ENCODE measurements at regions not wholly inside any gene's neighbourhood (a gene's known extent, or its start where the extent isn't known, plus 50 kb on each side); places are given as distances from the start of the nearest gene placed in this dataset.

DNA sequence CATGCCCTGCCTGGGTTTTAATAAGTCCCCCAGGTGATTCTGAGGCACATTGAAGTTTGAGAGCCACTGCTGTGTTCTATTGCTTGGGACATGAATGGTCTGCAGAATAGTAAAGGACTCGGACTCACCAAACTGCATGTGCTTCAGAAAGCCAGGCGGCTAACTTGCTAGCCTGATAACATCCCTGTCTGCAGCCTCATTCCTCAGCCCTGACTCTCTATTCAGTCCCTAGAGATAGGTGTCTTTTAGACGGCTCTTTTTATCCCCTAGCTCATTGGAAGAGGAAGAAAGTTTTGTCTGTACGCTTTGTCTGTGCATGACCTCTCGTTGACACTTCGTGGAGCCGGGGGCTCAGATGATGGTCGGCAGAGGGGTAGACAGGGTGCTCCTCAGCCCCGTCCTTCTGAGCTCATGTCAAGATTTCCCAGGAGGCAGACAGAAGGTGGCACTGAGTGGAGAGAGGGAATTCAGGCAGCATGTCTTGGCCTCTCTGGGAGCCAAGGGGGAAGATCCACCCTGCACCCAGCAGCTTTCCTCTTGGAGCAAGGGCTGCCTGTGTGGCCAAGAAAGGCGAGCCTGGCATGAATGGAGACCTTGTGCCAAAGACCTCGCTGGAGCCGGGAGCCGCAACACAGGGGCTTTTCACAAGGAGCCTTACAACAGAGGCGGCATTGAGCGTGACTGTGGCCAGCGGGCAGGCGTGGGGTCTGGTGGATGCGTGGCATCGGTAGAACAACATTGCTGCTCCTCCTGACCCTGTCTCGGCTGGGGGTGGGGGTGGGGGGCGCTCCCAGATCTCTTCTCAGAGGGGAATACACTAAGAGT, 51.1 kb upstream of the PODXL start:
- TF ChIP-seq CTCF (IDR thresholded peaks at IDR 0.05): no peak
- intact Hi-C loops (cut with DNase I): no loop called here
- no peaks in the 10 kb centered on the region for H3K4me1 ChIP-seq
- H3K27ac ChIP-seq: no peak overlapping the region
- no peaks in the 10 kb centered on the region for H3K36me3 ChIP-seq
- no peaks in the 10 kb centered on the region for H3K9me3 ChIP-seq
- DNase-seq (ENCODE audit: low spot score in 2 of 2): no peak
- no peak overlapping the region for H3K4me3 ChIP-seq
- H3K27me3 ChIP-seq: no peaks in the 10 kb centered on the region

DNA sequence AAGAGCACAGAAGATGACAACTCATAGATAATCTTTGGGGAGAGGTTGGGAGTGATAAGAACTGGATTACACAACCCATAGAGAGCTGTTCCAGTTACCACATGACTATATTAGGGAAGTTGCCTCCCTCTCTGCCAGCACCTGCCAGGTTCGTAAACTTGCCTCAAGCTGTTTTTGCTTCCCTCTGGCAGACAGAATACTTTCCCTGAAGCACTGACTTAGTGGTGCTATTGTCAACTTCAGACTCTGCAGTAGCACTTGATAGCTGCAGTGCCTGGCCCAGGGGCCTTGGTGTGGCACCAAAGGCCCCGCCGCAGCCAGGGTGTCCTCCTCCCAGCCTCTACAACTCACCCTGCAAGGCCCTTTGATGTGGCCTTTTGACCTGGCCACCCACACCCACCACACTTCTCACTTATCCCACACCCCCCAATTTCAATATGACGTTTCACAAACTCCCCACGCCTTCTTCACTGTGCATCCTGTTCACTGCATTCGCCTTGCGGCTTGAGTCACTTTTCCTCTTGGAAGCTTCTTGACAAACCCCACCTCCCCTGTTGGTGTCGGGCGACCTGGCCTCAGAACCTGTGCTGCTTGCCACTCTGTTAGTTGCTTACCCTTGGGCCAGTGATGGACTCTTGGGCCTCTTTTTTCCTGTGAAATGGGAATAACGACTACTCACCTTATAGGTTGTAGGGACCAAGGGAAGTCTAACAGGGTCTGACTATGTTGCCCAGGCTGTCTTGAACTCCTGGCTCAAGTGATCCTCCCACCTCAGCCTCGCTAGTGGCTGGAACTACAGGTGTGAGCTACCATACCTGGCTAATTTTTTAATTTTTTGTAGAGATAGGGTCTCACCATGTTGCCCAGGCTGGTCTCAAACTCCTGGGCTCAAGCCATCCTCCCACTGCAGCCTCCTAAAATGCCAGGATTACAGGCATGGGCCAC, 50.2 kb upstream of the PODXL start:
- Histone ChIP-seq H3K27me3 (no peaks in the 10 kb centered on the region), H3K36me3 (no peaks in the 10 kb centered on the region), H3K4me1 (no peaks in the 10 kb centered on the region), H3K9me3 (no peaks in the 10 kb centered on the region), H3K4me3 (no peak overlapping the region), H3K27ac (no peak overlapping the region)
- intact Hi-C loops (cut with DNase I): no loop called here
- DNase-seq (ENCODE audit: low spot score in 2 of 2): no peak
- no peak for TF ChIP-seq CTCF (IDR thresholded peaks at IDR 0.05)
